GM10248 (cell line): ENCODE measurements at regions not wholly inside any gene's neighbourhood (a gene's known extent, or its start where the extent isn't known, plus 50 kb on each side); places are given as distances from the start of the nearest gene placed in this dataset.

ENCODE experiments used
- CTCF ChIA-PET: fragments of 300-600 bp; sonication (Branson Sonifier 250); formaldehyde crosslinking; extraction: SDS; loops from one replicate; lab custom pipeline; 2021; ENCODE audit warnings: antibody characterized with exemption; lab: Yijun Ruan, JAX
- POLR2A ChIA-PET: fragments of 350-650 bp; sonication (Branson Sonifier 250); formaldehyde crosslinking; extraction: SDS; loops from one replicate; lab custom pipeline; 2020; ENCODE audit warnings: antibody characterized with exemption; lab: Yijun Ruan, JAX
- DNase-seq: peaks from one replicate; pipeline ENCODE4 v3.0.0; 2012; ENCODE audit errors: extremely low spot score
- TF ChIP-seq, protein P1 (sequence below): IDR thresholded peaks from 2 replicates; pipeline ENCODE4 v1.5.1; 2012; ENCODE audit warnings: mild to moderate bottlenecking, low read depth; ENCODE audit errors: extremely low read depth, missing control alignments, control extremely low read depth

GRCh38 chr6:88490195-88490907 lies 324.2 kb upstream of the CNR1 start:
- ChIA-PET CTCF (interaction anchor here (0.7 to 1.9 kb wide), 8 partner anchors 11 to 1097 kb away, joined by 3 to 5 read pairs (median 3); no protein-coding TSS in a partner anchor), POLR2A (interaction anchor here (0.6 kb wide), 1 partner anchor 429 kb away, joined by 7 read pairs; no protein-coding TSS in a partner anchor)
- no peak for DNase-seq

DNA sequence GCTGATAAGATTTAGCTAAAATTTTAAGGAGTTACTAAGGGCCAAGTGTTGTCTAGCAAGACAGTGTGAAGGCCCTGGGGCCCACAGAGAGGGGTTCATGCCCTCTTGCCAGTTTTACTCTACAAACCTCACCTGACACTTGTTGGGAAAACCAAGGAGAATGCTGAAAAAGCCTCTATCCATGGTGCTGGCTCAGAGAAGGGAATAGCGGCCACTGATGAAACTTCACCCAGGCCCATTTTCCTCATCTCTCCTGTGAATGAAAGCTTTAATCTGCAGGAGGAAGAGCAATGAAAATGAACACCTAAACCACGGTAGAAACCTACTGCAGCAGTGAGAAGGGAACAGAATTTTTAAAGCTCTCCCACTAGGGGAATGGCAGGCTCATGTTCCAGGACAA lies 317.3 kb upstream of the CNR1 start:
- POLR2A ChIA-PET = no interaction called here
- DNase-seq = no peak
- CTCF ChIA-PET = interaction anchor here (1.0 to 1.9 kb wide), 6 partner anchors 8 to 62 kb away, joined by 3 to 5 read pairs (median 4); no protein-coding TSS in a partner anchor
- TF ChIP-seq, protein P1, sequence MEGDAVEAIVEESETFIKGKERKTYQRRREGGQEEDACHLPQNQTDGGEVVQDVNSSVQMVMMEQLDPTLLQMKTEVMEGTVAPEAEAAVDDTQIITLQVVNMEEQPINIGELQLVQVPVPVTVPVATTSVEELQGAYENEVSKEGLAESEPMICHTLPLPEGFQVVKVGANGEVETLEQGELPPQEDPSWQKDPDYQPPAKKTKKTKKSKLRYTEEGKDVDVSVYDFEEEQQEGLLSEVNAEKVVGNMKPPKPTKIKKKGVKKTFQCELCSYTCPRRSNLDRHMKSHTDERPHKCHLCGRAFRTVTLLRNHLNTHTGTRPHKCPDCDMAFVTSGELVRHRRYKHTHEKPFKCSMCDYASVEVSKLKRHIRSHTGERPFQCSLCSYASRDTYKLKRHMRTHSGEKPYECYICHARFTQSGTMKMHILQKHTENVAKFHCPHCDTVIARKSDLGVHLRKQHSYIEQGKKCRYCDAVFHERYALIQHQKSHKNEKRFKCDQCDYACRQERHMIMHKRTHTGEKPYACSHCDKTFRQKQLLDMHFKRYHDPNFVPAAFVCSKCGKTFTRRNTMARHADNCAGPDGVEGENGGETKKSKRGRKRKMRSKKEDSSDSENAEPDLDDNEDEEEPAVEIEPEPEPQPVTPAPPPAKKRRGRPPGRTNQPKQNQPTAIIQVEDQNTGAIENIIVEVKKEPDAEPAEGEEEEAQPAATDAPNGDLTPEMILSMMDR = no peak

More at GRCh38 chr6:88490195-88490907, 324.2 kb upstream of the CNR1 start:
- TF ChIP-seq, protein P1 = no peak

GRCh38 chr6:88482465-88482864 lies 316.3 kb upstream of the CNR1 start:
- TF ChIP-seq, protein P1 = no peak
- CTCF ChIA-PET = no interaction called here
- no peak for DNase-seq
- POLR2A ChIA-PET = no interaction called here

- ChIA-PET POLR2A (no interaction called here), CTCF (no interaction called here)
- TF ChIP-seq, protein P1 = no peak
- no peak for DNase-seq
Observed at GRCh38 chr6:88481519-88481918, 315.4 kb upstream of the CNR1 start.

GRCh38 chr6:88480816-88481215 lies 314.7 kb upstream of the CNR1 start:
- no peak for DNase-seq
- ChIA-PET CTCF (no interaction called here), POLR2A (no interaction called here)
- TF ChIP-seq, protein P1 = no peak

DNA sequence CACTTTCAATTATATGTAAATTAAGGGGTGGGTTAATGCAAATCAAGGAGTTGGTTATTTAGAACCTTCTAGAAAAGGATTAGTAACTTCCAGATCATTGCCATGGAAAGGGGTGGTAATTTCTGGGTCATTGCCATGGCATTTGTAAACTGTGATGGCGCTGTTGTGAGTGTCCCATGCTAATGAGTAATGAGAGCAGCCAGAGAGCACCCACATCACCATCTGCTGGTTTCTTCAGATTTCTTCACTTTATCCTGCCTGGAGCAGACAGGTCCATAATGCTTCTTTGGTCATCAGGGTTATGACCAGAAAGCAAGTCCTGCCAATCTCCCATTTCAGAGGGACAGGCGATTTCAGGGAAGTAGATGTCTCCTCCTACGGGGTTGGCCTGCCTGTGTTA lies 311.3 kb upstream of the CNR1 start:
- CTCF ChIA-PET = no interaction called here
- DNase-seq = no peak
- POLR2A ChIA-PET = no interaction called here
- TF ChIP-seq, protein P1 = no peak
